ENCODE measurements at regions not wholly inside any gene's neighbourhood (a gene's known extent, or its start where the extent isn't known, plus 50 kb on each side); places are given as distances from the start of the nearest gene placed in this dataset.
"Not testable (repeated sequence)": the region's sequence is repeated elsewhere in the genome, so short reads cannot be mapped to it uniquely, and the experiment has no call there.

GRCh38 chr3:195960164-195960563 lies 51.8 kb upstream of the TNK2 start:
- not testable (repeated sequence) for TF ChIP-seq EZH2 (IDR thresholded peaks at IDR 0.05; ENCODE audit: borderline replicate concordance, insufficient read depth, low read depth, low read length, poor library complexity, severe bottlenecking); CTCF (IDR thresholded peaks at IDR 0.05)

Data from B cell (primary cell).